ENCODE measurements at regions not wholly inside any gene's neighbourhood (a gene's known extent, or its start where the extent isn't known, plus 50 kb on each side); places are given as distances from the start of the nearest gene placed in this dataset.
"Not testable (repeated sequence)": the region's sequence is repeated elsewhere in the genome, so short reads cannot be mapped to it uniquely, and the experiment has no call there.

GRCh38 chr3:182406786-182407185 is 386.5 kb upstream of the ATP11B start:
- 0 to 98% (median 89%) methylated on average over 3 to 4 of the region's 4 CpGs; no CpG with 5 or more reads in 1 of the 10 experiments for WGBS, 10 experiments
- Histone ChIP-seq H3K4me1 (replicated peaks in 1 of 2) (peaks cover 0 to 8% of the 10 kb centered on the region in 2 donors), H3K4me3 (no peak overlapping the region), H3K27ac (no peak overlapping the region)
- no peak for ATAC-seq (replicated peaks in 6 of 8)
- in situ Hi-C loops (cut with MboI; ENCODE audit: low pct_unique_long_range_greater_than_20kb in 2 of 9, low sequenced_read_pairs in 9 of 9, unreplicated experiment in 9 of 9), result no loop called here

- Histone ChIP-seq H3K27ac (no peak overlapping the region), H3K4me1 (replicated peaks in 1 of 2) (peaks cover 0 to 8% of the 10 kb centered on the region in 2 donors), H3K4me3 (no peak overlapping the region)
- 0 to 100% (median 90%) methylated on average over 1 to 5 of the region's 5 CpGs; no CpG with 5 or more reads in 1 of the 10 experiments for WGBS, 10 experiments
- no peak for ATAC-seq (replicated peaks in 6 of 8)
- in situ Hi-C loops (cut with MboI; ENCODE audit: low pct_unique_long_range_greater_than_20kb in 2 of 9, low sequenced_read_pairs in 9 of 9, unreplicated experiment in 9 of 9), result no loop called here
Observed at GRCh38 chr3:182410051-182410450, 383.3 kb upstream of the ATP11B start.

- in situ Hi-C loops (cut with MboI; ENCODE audit: low pct_unique_long_range_greater_than_20kb in 2 of 9, low sequenced_read_pairs in 9 of 9, unreplicated experiment in 9 of 9), result no loop called here
- WGBS, 10 experiments, result 0 to 100% (median 47%) methylated on average over 1 to 2 of the region's 2 CpGs; no CpG with 5 or more reads in 4 of the 10 experiments
- H3K27ac ChIP-seq, result no peak overlapping the region
- no peak for ATAC-seq (replicated peaks in 6 of 8)
- no peaks in the 10 kb centered on the region for H3K4me1 ChIP-seq (replicated peaks in 1 of 2)
- no peak overlapping the region for H3K4me3 ChIP-seq
Observed at GRCh38 chr3:182412066-182412465, 381.2 kb upstream of the ATP11B start.

- Histone ChIP-seq H3K4me1 (replicated peaks in 1 of 2) (no peaks in the 10 kb centered on the region), H3K4me3 (no peak overlapping the region), H3K27ac (no peak overlapping the region)
- no peak for ATAC-seq (replicated peaks in 6 of 8)
- WGBS, 10 experiments, result 0 to 86% (median 58%) methylated on average over 1 of the region's 1 CpG
- in situ Hi-C loops (cut with MboI; ENCODE audit: low pct_unique_long_range_greater_than_20kb in 2 of 9, low sequenced_read_pairs in 9 of 9, unreplicated experiment in 9 of 9), result no loop called here
Observed at GRCh38 chr3:182413061-182413460, 380.2 kb upstream of the ATP11B start.

- H3K4me3 ChIP-seq, result no peak overlapping the region
- no peak overlapping the region for H3K27ac ChIP-seq
- WGBS, 10 experiments, result 0 to 100% (median 33%) methylated on average over 1 of the region's 1 CpG; no CpG with 5 or more reads in 4 of the 10 experiments
- no peak for ATAC-seq (replicated peaks in 6 of 8)
- in situ Hi-C loops (cut with MboI; ENCODE audit: low pct_unique_long_range_greater_than_20kb in 2 of 9, low sequenced_read_pairs in 9 of 9, unreplicated experiment in 9 of 9), result no loop called here
- H3K4me1 ChIP-seq (replicated peaks in 1 of 2), result no peaks in the 10 kb centered on the region
Observed at GRCh38 chr3:182413682-182414081, 379.6 kb upstream of the ATP11B start.

- H3K4me3 ChIP-seq, result no peak overlapping the region
- no peaks in the 10 kb centered on the region for H3K4me1 ChIP-seq (replicated peaks in 1 of 2)
- ATAC-seq (replicated peaks in 6 of 8), result no peak
- H3K27ac ChIP-seq, result no peak overlapping the region
- 0 to 83% (median 53%) methylated on average over 2 to 3 of the region's 3 CpGs for WGBS, 10 experiments
- in situ Hi-C loops (cut with MboI; ENCODE audit: low pct_unique_long_range_greater_than_20kb in 2 of 9, low sequenced_read_pairs in 9 of 9, unreplicated experiment in 9 of 9), result no loop called here
Observed at GRCh38 chr3:182414586-182414985, 378.7 kb upstream of the ATP11B start.

GRCh38 chr3:182420741-182421140 is 372.6 kb upstream of the ATP11B start:
- Histone ChIP-seq H3K4me1 (replicated peaks in 1 of 2) (peaks cover 1 to 8% of the 10 kb centered on the region in 2 donors), H3K27ac (no peak overlapping the region), H3K4me3 (no peak overlapping the region)
- ATAC-seq (replicated peaks in 6 of 8), result no peak
- in situ Hi-C loops (cut with MboI; ENCODE audit: low pct_unique_long_range_greater_than_20kb in 2 of 9, low sequenced_read_pairs in 9 of 9, unreplicated experiment in 9 of 9), result no loop called here

GRCh38 chr3:182424006-182424405 is 369.3 kb upstream of the ATP11B start:
- WGBS, 10 experiments, result 0 to 100% (median 77%) methylated on average over 3 of the region's 3 CpGs; no CpG with 5 or more reads in 3 of the 10 experiments
- H3K4me1 ChIP-seq (replicated peaks in 1 of 2), result peaks cover 3 to 13% of the 10 kb centered on the region in 2 donors
- H3K4me3 ChIP-seq, result no peak overlapping the region
- ATAC-seq (replicated peaks in 6 of 8), result no peak
- in situ Hi-C loops (cut with MboI; ENCODE audit: low pct_unique_long_range_greater_than_20kb in 2 of 9, low sequenced_read_pairs in 9 of 9, unreplicated experiment in 9 of 9), result no loop called here
- H3K27ac ChIP-seq, result no peak overlapping the region

GRCh38 chr3:182425926-182426718 is 367.2 kb upstream of the ATP11B start:
- 24 to 100% (median 78%) methylated on average over 2 to 6 of the region's 32 CpGs; no CpG with 5 or more reads in 2 of the 10 experiments for WGBS, 10 experiments
- H3K27ac ChIP-seq, result peak overlapping the region; percentile 30 to 59
- in situ Hi-C loops (cut with MboI; ENCODE audit: low pct_unique_long_range_greater_than_20kb in 2 of 9, low sequenced_read_pairs in 9 of 9, unreplicated experiment in 9 of 9); ATAC-seq (replicated peaks in 6 of 8): not testable (repeated sequence)
- H3K4me1 ChIP-seq (replicated peaks in 1 of 2), result peaks cover 3 to 13% of the 10 kb centered on the region in 2 donors
- H3K4me3 ChIP-seq, result peak overlapping the region in 4 of 5 donors; percentile 11 to 30 (median 16)

- WGBS, 10 experiments, result 21 to 100% (median 75%) methylated on average over 1 to 6 of the region's 6 CpGs
- H3K27ac ChIP-seq; H3K4me1 ChIP-seq (replicated peaks in 1 of 2); ATAC-seq (replicated peaks in 6 of 8); in situ Hi-C loops (cut with MboI; ENCODE audit: low pct_unique_long_range_greater_than_20kb in 2 of 9, low sequenced_read_pairs in 9 of 9, unreplicated experiment in 9 of 9); H3K4me3 ChIP-seq: not testable (repeated sequence)
Observed at GRCh38 chr3:182431972-182432371, 361.3 kb upstream of the ATP11B start.

GRCh38 chr3:182435860-182436259 is 357.4 kb upstream of the ATP11B start:
- in situ Hi-C loops (cut with MboI; ENCODE audit: low pct_unique_long_range_greater_than_20kb in 2 of 9, low sequenced_read_pairs in 9 of 9, unreplicated experiment in 9 of 9), result no loop called here
- peaks cover 0 to 3% of the 10 kb centered on the region in 2 donors for H3K4me1 ChIP-seq (replicated peaks in 1 of 2)
- H3K4me3 ChIP-seq, result no peak overlapping the region
- 0 to 100% (median 71%) methylated on average over 1 of the region's 1 CpG; no CpG with 5 or more reads in 5 of the 10 experiments for WGBS, 10 experiments
- H3K27ac ChIP-seq, result no peak overlapping the region
- ATAC-seq (replicated peaks in 6 of 8), result peak in 1 of 8 experiments; percentile 37

- Histone ChIP-seq H3K4me1 (replicated peaks in 1 of 2) (peaks cover 0 to 3% of the 10 kb centered on the region in 2 donors), H3K4me3 (no peak overlapping the region), H3K27ac (no peak overlapping the region)
- WGBS, 10 experiments, result 6 to 100% (median 83%) methylated on average over 1 to 6 of the region's 6 CpGs
- ATAC-seq (replicated peaks in 6 of 8), result no peak
- in situ Hi-C loops (cut with MboI; ENCODE audit: low pct_unique_long_range_greater_than_20kb in 2 of 9, low sequenced_read_pairs in 9 of 9, unreplicated experiment in 9 of 9), result no loop called here
Observed at GRCh38 chr3:182436547-182436946, 356.8 kb upstream of the ATP11B start.

- in situ Hi-C loops (cut with MboI; ENCODE audit: low pct_unique_long_range_greater_than_20kb in 2 of 9, low sequenced_read_pairs in 9 of 9, unreplicated experiment in 9 of 9), result no loop called here
- 0 to 100% (median 60%) methylated on average over 1 of the region's 1 CpG; no CpG with 5 or more reads in 1 of the 10 experiments for WGBS, 10 experiments
- H3K27ac ChIP-seq, result no peak overlapping the region
- H3K4me3 ChIP-seq, result no peak overlapping the region
- H3K4me1 ChIP-seq (replicated peaks in 1 of 2), result peaks cover 0 to 3% of the 10 kb centered on the region in 2 donors
- no peak for ATAC-seq (replicated peaks in 6 of 8)
Observed at GRCh38 chr3:182438398-182438797, 354.9 kb upstream of the ATP11B start.

- in situ Hi-C loops (cut with MboI; ENCODE audit: low pct_unique_long_range_greater_than_20kb in 2 of 9, low sequenced_read_pairs in 9 of 9, unreplicated experiment in 9 of 9), result no loop called here
- Histone ChIP-seq H3K4me3 (no peak overlapping the region), H3K27ac (no peak overlapping the region), H3K4me1 (replicated peaks in 1 of 2) (peaks cover 0 to under 1% of the 10 kb centered on the region in 2 donors)
- ATAC-seq (replicated peaks in 6 of 8), result peak in 1 of 8 experiments; percentile 51
Observed at GRCh38 chr3:182440101-182440500, 353.2 kb upstream of the ATP11B start.

Data from motor neuron (in vitro differentiated cells).